Chondrocyte (in vitro differentiated cells): ENCODE measurements at regions not wholly inside any gene's neighbourhood (a gene's known extent, or its start where the extent isn't known, plus 50 kb on each side); places are given as distances from the start of the nearest gene placed in this dataset.

Experiments used
- DNase-seq: peaks from one replicate; pipeline ENCODE4 v3.0.0; 2021; ENCODE audit warnings: mixed read lengths, low spot score
- H3K27ac Mint-ChIP-seq: one replicate; pipeline ENCODE4 v1.8.0; 2021; ENCODE audit warnings: mild to moderate bottlenecking, moderate library complexity, mixed read lengths; ENCODE audit not compliant: unreplicated experiment
- H3K27me3 Mint-ChIP-seq: 2 replicates; pipeline ENCODE4 v1.8.0; 2021; ENCODE audit warnings: low read depth, mixed read lengths
- H3K36me3 Mint-ChIP-seq: 2 replicates; pipeline ENCODE4 v1.8.0; 2021; ENCODE audit warnings: low read depth, mixed read lengths
- H3K4me1 Mint-ChIP-seq: 2 replicates; pipeline ENCODE4 v1.8.0; 2021; ENCODE audit warnings: low read depth, mild to moderate bottlenecking, mixed read lengths
- H3K4me3 Mint-ChIP-seq: one replicate; pipeline ENCODE4 v1.8.0; 2021; ENCODE audit warnings: mild to moderate bottlenecking, moderate library complexity, mixed read lengths; ENCODE audit not compliant: unreplicated experiment
- H3K9me3 Mint-ChIP-seq: 2 replicates; pipeline ENCODE4 v1.8.0; 2021; ENCODE audit warnings: low read depth, mixed read lengths
- TF ChIP-seq, protein P1 (sequence below): fragments of 200-600 bp; sonication (generic); IDR thresholded peaks from 2 replicates; pipeline ENCODE4 v1.5.0; 2021; ENCODE audit warnings: antibody characterized with exemption, mild to moderate bottlenecking, moderate library complexity

- Mint-ChIP-seq H3K9me3 (no peaks in the 10 kb centered on the region), H3K36me3 (no peaks in the 10 kb centered on the region), H3K4me1 (no peaks in the 10 kb centered on the region), H3K27ac (no peak overlapping the region), H3K4me3 (no peak overlapping the region), H3K27me3 (no peaks in the 10 kb centered on the region)
- TF ChIP-seq, protein P1, sequence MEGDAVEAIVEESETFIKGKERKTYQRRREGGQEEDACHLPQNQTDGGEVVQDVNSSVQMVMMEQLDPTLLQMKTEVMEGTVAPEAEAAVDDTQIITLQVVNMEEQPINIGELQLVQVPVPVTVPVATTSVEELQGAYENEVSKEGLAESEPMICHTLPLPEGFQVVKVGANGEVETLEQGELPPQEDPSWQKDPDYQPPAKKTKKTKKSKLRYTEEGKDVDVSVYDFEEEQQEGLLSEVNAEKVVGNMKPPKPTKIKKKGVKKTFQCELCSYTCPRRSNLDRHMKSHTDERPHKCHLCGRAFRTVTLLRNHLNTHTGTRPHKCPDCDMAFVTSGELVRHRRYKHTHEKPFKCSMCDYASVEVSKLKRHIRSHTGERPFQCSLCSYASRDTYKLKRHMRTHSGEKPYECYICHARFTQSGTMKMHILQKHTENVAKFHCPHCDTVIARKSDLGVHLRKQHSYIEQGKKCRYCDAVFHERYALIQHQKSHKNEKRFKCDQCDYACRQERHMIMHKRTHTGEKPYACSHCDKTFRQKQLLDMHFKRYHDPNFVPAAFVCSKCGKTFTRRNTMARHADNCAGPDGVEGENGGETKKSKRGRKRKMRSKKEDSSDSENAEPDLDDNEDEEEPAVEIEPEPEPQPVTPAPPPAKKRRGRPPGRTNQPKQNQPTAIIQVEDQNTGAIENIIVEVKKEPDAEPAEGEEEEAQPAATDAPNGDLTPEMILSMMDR = no peak
- no peak for DNase-seq
Measured at GRCh38 chr13:54004026-54004699, 975.5 kb downstream of the OLFM4 start.

DNA sequence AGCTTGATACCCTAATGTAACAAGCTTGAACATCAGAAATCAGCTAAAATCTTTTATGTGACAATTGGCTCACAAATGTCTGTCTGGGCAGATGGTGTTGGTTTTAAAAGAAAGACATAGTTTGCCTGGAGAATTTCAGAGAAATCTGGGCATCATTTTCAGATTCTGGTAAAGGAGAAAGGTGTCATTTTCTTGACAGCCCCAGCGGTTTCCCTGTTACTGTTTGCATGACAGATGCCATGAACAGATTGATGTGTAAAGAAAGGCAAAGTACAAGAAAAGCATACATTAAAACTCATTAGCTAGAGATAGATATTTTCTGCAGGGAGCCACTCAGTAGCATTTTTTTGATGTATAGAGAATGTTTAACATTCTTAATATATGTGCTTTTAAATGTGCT, 987.9 kb downstream of the OLFM4 start:
- Mint-ChIP-seq H3K27ac (no peak overlapping the region), H3K4me1 (no peaks in the 10 kb centered on the region), H3K4me3 (no peak overlapping the region), H3K9me3 (peaks cover 6% of the 10 kb centered on the region), H3K27me3 (no peaks in the 10 kb centered on the region), H3K36me3 (no peaks in the 10 kb centered on the region)
- no peak for DNase-seq
- TF ChIP-seq, protein P1 = no peak

GRCh38 chr13:54018485-54018884, 989.9 kb downstream of the OLFM4 start:
- TF ChIP-seq, protein P1 = no peak
- H3K27ac Mint-ChIP-seq = no peak overlapping the region
- H3K4me3 Mint-ChIP-seq = no peak overlapping the region
- H3K27me3 Mint-ChIP-seq = no peaks in the 10 kb centered on the region
- no peak for DNase-seq
- no peaks in the 10 kb centered on the region for H3K36me3 Mint-ChIP-seq
- H3K9me3 Mint-ChIP-seq = peaks cover 6% of the 10 kb centered on the region
- no peaks in the 10 kb centered on the region for H3K4me1 Mint-ChIP-seq

GRCh38 chr13:54029226-54029625, 1000.6 kb downstream of the OLFM4 start:
- Mint-ChIP-seq H3K9me3 (peaks cover 33% of the 10 kb centered on the region), H3K4me1 (peaks cover 3% of the 10 kb centered on the region), H3K4me3 (no peak overlapping the region), H3K36me3 (no peaks in the 10 kb centered on the region), H3K27ac (no peak overlapping the region), H3K27me3 (no peaks in the 10 kb centered on the region)
- DNase-seq = no peak
- TF ChIP-seq, protein P1 = no peak

DNA sequence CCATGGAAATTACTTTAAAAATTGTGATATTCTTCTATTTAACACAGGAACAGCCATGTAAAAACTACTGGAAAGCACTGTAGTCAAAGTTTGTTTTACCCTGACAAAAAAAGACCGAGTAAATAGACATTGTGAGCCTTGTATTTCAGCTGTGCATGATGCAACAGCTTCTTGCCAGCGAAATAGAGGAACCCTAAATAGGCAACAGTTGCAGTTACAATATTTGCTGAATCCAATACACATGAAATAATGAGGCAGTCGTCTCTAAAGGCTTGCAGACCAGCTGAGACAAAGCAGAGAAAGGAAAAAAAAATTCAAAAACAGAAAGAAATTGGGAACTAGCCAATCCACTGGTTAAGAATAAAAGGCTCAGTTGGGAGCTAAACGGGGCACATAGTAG, 1001.1 kb downstream of the OLFM4 start:
- no peak overlapping the region for H3K27ac Mint-ChIP-seq
- H3K9me3 Mint-ChIP-seq = peaks cover 28% of the 10 kb centered on the region
- H3K4me1 Mint-ChIP-seq = peaks cover 3% of the 10 kb centered on the region
- H3K36me3 Mint-ChIP-seq = no peaks in the 10 kb centered on the region
- TF ChIP-seq, protein P1 = no peak
- DNase-seq = no peak
- no peaks in the 10 kb centered on the region for H3K27me3 Mint-ChIP-seq
- no peak overlapping the region for H3K4me3 Mint-ChIP-seq
